ENCODE measurements at regions not wholly inside any gene's neighbourhood (a gene's known extent, or its start where the extent isn't known, plus 50 kb on each side); places are given as distances from the start of the nearest gene placed in this dataset.

DNA sequence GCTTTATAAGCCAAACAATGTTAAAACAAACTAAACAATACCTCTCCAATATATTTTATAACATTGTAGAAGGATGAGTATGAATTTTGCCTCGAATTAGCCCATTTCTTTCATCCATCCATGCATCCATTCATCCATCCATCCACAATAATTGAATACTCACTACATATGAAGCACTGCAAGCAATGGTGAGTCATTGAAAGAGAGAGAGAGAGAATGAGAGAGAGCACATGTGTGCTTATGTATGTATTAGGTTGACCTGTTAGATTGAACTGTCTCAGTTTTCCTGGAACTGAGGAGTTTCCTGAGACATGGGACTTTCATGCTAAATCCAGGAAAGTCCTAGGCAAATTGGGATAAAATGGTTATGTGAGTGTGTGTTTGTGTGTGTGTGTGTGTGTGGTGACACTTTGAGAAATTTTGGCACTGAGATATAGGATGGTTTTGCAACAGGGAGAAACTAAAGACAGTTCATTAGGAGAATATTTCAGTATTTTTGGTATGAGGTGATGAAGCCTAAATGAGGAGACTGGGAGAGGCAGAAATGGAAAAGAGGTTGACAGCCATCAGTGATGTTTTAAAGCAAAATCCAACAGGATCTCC lies 98.4 kb downstream of the C12orf75 start:
- Histone ChIP-seq H3K9ac (ENCODE audit: low read depth in 2 of 2, low read length in 2 of 2) (no peak overlapping the region), H3K27me3 (no peaks in the 10 kb centered on the region), H3K27ac (no peak overlapping the region), H3K4me3 (no peak overlapping the region), H3K4me1 (no peaks in the 10 kb centered on the region), H3K36me3 (no peaks in the 10 kb centered on the region), H3K9me3 (no peaks in the 10 kb centered on the region)
- intact Hi-C loops (cut with DNase I): no loop called here
- no peak for DNase-seq
- TF ChIP-seq, protein P1, sequence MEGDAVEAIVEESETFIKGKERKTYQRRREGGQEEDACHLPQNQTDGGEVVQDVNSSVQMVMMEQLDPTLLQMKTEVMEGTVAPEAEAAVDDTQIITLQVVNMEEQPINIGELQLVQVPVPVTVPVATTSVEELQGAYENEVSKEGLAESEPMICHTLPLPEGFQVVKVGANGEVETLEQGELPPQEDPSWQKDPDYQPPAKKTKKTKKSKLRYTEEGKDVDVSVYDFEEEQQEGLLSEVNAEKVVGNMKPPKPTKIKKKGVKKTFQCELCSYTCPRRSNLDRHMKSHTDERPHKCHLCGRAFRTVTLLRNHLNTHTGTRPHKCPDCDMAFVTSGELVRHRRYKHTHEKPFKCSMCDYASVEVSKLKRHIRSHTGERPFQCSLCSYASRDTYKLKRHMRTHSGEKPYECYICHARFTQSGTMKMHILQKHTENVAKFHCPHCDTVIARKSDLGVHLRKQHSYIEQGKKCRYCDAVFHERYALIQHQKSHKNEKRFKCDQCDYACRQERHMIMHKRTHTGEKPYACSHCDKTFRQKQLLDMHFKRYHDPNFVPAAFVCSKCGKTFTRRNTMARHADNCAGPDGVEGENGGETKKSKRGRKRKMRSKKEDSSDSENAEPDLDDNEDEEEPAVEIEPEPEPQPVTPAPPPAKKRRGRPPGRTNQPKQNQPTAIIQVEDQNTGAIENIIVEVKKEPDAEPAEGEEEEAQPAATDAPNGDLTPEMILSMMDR (IDR thresholded peaks at IDR 0.05): no peak

DNA sequence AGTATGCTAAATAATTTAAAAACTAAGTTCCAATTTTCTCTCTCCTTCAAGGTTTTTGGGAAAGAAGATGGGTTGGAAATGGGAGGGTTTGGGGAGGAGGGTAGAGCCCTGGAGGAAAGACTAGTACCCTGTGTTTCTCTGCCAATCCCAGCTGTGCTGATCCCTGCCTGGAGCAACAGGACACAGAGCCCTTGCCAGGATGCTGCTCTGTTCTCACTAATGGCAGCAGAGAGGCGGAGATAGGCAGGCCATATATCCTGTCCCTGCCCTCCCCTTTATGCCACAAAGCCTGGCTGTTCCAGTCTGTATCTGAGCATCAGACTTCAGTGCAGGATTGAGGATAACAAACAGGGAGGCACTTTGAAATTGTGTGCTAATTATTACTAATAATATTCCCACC lies 99.0 kb downstream of the C12orf75 start:
- no peak overlapping the region for H3K4me3 ChIP-seq
- H3K4me1 ChIP-seq: no peaks in the 10 kb centered on the region
- H3K9me3 ChIP-seq: no peaks in the 10 kb centered on the region
- no peak for DNase-seq
- H3K9ac ChIP-seq (ENCODE audit: low read depth in 2 of 2, low read length in 2 of 2): no peak overlapping the region
- intact Hi-C loops (cut with DNase I): no loop called here
- TF ChIP-seq, protein P1 (IDR thresholded peaks at IDR 0.05): no peak
- H3K27ac ChIP-seq: no peak overlapping the region
- H3K36me3 ChIP-seq: no peaks in the 10 kb centered on the region
- no peaks in the 10 kb centered on the region for H3K27me3 ChIP-seq

DNA sequence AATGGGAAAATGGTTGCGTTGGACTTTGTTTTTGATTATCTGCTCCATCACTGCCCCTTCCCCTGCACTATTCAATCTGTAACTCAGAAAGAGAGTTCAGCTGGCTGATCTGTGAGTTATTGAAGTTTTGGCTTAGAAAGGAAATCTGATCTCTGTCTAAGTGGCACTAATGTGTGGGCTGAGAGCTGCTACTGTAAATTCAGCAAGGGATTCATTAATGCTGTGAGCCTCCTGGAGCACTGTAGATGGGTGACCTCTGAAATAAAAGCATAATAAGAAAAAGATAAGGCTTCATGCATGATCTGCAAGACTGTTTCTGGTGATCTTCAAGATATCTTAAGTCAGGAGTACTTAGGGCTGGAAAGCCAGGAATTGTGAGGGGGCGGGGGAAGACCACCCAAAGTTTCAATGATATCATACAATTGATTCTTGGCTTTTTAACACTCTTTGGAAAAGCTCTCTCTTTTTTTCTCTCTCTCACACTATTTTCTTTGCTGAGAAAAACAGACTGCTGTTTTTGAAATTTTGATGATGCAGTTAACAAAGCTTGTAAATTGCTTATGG lies 101.1 kb downstream of the C12orf75 start:
- H3K9me3 ChIP-seq: no peaks in the 10 kb centered on the region
- intact Hi-C loops (cut with DNase I): no loop called here

DNA sequence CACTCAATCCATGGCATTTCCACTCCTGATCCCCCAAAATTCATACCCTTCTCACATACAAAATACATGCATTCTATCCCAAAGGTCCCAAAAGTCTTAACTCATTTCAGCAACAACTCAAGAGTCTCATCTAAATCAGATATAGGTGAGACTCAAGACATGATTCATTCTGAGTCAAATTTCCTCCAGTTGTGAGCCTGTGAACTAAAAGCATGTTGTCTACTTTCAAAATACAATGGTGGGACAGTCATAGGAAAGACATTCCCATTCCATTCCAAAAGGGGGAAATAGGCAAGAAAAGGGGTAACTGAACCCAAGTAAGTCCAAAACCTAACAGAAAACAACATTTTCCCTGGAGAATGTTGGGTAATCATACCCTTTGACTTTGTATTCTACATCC lies 103.3 kb downstream of the C12orf75 start:
- Histone ChIP-seq H3K27ac (no peak overlapping the region), H3K4me1 (no peaks in the 10 kb centered on the region), H3K4me3 (no peak overlapping the region), H3K36me3 (no peaks in the 10 kb centered on the region), H3K9me3 (no peaks in the 10 kb centered on the region), H3K27me3 (no peaks in the 10 kb centered on the region), H3K9ac (ENCODE audit: low read depth in 2 of 2, low read length in 2 of 2) (no peak overlapping the region)
- DNase-seq: no peak
- TF ChIP-seq, protein P1 (IDR thresholded peaks at IDR 0.05): no peak
- intact Hi-C loops (cut with DNase I): no loop called here

More for the DNA sequence above, 101.1 kb downstream of the C12orf75 start:
- no peaks in the 10 kb centered on the region for H3K4me1 ChIP-seq
- DNase-seq: no peak
- no peak overlapping the region for H3K4me3 ChIP-seq
- TF ChIP-seq, protein P1 (IDR thresholded peaks at IDR 0.05): no peak
- no peak overlapping the region for H3K27ac ChIP-seq
- no peaks in the 10 kb centered on the region for H3K27me3 ChIP-seq
- no peak overlapping the region for H3K9ac ChIP-seq (ENCODE audit: low read depth in 2 of 2, low read length in 2 of 2)
- H3K36me3 ChIP-seq: no peaks in the 10 kb centered on the region

DNA sequence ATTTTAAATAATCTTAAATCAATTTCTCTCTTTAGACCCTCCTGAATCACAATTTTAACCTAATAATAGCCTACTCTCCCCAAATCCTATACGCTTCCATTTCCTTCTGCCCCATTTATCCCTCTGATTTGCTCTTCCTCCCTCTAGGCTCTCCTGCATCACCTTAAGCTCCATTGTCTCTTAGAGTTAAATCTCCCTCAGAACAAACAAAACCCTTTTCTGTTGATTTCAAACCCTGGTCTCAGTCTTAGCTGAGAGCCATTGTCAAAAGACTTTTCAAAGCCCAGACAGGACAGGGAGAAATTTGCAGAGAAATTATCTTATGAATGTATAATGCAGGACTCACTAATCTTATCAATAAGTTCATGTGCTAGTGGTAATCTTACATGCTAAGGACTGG lies 106.1 kb downstream of the C12orf75 start:
- H3K27ac ChIP-seq: no peak overlapping the region
- H3K4me1 ChIP-seq: no peaks in the 10 kb centered on the region
- H3K4me3 ChIP-seq: no peak overlapping the region
- intact Hi-C loops (cut with DNase I): no loop called here
- no peaks in the 10 kb centered on the region for H3K36me3 ChIP-seq
- DNase-seq: no peak
- no peaks in the 10 kb centered on the region for H3K27me3 ChIP-seq
- H3K9me3 ChIP-seq: no peaks in the 10 kb centered on the region
- TF ChIP-seq, protein P1 (IDR thresholded peaks at IDR 0.05): no peak
- no peak overlapping the region for H3K9ac ChIP-seq (ENCODE audit: low read depth in 2 of 2, low read length in 2 of 2)

Measured in colonic mucosa (tissue), 4 donors.